Heart left ventricle (tissue), 13 donors: ENCODE measurements at regions not wholly inside any gene's neighbourhood (a gene's known extent, or its start where the extent isn't known, plus 50 kb on each side); places are given as distances from the start of the nearest gene placed in this dataset.

Experiments
- POLR2A ChIP-seq, 2 donors: fragments of 450-650 bp; IDR thresholded peaks; one replicate each; pipeline ENCODE4 v1.6.1; 2017; ENCODE audit warnings: antibody characterized with exemption in 2 of 2, mild to moderate bottlenecking in 2 of 2, moderate library complexity in 2 of 2
- TF ChIP-seq, protein P1 (sequence below), 12 donors: fragments of 200-600 bp; sonication (generic) in 4 of 12; IDR thresholded peaks; one replicate each; pipeline versions ENCODE4 v1.5.0 to v1.8.0; 2018 to 2022; ENCODE audit warnings: antibody characterized with exemption in 12 of 12, mild to moderate bottlenecking in 5 of 12
- donor health status: ischemic (EF 13 %, LVEDD 7.1; RV severe dilation, severe dysfunction).
- donor health status: DM: no; HTN: yes; CAD: no.
- donor health status: DM: no; HTN: no; CAD: no.
- donor health status: ischemic (EF 25% LVEDD 6.9; RV normal size, moderate dysfunction).
- donor health status: ischemic (EF 25% LVEDD 5.7; RV mildly dilated, moderate dysfunction).
- donor health status: ischemic (EF 35%, LVEDD 5.7; RV mildly dilated, moderate dysfunction).
- donor health status: nonischemic (EF 11% LVEDD 7.7; RV severe dilation, severe dysfunction).
- donor health status: DM: yes; HTN: yes; CAD: no.
- donor health status: PGD.
- donor health status: ischemic (EF 29% LVEDD 5.4; RV normal size, mild dysfunction).
- donor health status: nonischemic (EF 23%, LVEDD 6.1; RV moderate dilation, normal function).

DNA sequence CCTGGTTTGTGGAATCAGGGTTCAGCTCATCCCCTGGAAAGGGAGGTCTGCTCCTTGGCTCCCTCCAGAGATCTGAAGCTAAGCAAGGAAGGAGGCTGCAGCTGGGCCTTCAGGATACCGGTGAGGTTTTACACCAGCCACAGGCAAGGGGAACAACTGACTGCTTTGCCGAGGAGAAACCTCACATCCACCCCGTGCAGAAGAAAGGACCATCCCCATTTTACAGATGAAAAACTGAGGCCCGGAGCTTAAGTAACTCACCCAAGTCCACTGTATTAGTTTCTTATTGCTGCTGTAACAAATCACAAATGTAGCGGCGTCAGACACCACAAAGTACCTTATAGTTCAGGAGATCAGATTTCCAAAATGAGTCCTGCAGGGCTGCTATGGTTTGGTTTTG, 173.7 kb downstream of the MN1 start:
- TF ChIP-seq, protein P1, sequence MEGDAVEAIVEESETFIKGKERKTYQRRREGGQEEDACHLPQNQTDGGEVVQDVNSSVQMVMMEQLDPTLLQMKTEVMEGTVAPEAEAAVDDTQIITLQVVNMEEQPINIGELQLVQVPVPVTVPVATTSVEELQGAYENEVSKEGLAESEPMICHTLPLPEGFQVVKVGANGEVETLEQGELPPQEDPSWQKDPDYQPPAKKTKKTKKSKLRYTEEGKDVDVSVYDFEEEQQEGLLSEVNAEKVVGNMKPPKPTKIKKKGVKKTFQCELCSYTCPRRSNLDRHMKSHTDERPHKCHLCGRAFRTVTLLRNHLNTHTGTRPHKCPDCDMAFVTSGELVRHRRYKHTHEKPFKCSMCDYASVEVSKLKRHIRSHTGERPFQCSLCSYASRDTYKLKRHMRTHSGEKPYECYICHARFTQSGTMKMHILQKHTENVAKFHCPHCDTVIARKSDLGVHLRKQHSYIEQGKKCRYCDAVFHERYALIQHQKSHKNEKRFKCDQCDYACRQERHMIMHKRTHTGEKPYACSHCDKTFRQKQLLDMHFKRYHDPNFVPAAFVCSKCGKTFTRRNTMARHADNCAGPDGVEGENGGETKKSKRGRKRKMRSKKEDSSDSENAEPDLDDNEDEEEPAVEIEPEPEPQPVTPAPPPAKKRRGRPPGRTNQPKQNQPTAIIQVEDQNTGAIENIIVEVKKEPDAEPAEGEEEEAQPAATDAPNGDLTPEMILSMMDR (IDR thresholded peaks at IDR 0.05): no peak
- TF ChIP-seq POLR2A (IDR thresholded peaks at IDR 0.05): no peak
